ENCODE measurements at regions not wholly inside any gene's neighbourhood (a gene's known extent, or its start where the extent isn't known, plus 50 kb on each side); places are given as distances from the start of the nearest gene placed in this dataset.

DNA sequence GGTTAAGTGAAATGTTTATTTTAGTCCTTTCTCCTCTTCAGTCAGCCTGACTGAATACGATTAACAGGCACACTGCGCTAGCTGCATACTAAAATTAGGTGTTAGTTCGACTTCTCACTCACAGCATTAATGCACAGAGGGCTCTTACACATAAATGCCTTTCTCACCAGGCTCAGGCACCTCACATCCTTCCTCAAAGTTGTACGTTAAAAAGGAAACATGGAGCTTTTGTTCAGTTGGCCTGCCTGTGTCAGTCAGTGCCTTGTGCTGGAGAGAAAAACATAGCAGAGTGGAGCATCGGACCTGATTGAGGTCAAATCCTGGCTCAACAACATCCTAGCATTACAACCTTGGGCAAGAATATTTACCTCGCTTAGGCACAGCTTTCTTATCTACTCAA is 236.0 kb upstream of the ZNF462 start:
- TF ChIP-seq, protein P1, sequence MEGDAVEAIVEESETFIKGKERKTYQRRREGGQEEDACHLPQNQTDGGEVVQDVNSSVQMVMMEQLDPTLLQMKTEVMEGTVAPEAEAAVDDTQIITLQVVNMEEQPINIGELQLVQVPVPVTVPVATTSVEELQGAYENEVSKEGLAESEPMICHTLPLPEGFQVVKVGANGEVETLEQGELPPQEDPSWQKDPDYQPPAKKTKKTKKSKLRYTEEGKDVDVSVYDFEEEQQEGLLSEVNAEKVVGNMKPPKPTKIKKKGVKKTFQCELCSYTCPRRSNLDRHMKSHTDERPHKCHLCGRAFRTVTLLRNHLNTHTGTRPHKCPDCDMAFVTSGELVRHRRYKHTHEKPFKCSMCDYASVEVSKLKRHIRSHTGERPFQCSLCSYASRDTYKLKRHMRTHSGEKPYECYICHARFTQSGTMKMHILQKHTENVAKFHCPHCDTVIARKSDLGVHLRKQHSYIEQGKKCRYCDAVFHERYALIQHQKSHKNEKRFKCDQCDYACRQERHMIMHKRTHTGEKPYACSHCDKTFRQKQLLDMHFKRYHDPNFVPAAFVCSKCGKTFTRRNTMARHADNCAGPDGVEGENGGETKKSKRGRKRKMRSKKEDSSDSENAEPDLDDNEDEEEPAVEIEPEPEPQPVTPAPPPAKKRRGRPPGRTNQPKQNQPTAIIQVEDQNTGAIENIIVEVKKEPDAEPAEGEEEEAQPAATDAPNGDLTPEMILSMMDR (IDR thresholded peaks at IDR 0.05; ENCODE audit: insufficient read depth, low read length, missing control alignments): no peak
- CTCF ChIA-PET: no interaction called here
- POLR2A ChIA-PET: no interaction called here
- H3K4me3 ChIP-seq (ENCODE audit: low read depth, low read length): no peak overlapping the region
- no peak for DNase-seq (ENCODE audit: low read depth, low spot score)

DNA sequence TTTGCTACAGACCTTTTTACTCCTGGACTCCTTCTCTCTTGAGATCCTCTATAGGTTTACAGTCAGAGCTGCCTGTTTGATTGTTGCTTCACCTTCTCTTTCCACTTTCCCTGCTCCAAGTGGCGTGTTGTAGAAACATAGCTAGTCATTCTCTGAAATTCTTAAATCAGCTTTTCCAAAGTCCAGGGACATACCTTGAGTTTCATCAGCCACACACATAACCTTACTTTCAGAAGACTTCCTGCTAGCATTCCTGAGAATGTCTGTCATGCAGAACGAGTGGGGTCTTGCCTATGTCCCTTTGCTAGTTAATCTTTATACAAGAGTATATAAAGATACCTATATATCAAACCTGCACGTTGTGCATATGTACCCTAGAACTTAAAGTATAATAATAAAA is 230.3 kb upstream of the ZNF462 start:
- DNase-seq (ENCODE audit: low read depth, low spot score): no peak
- POLR2A ChIA-PET: no interaction called here
- TF ChIP-seq, protein P1 (IDR thresholded peaks at IDR 0.05; ENCODE audit: insufficient read depth, low read length, missing control alignments): no peak
- H3K4me3 ChIP-seq (ENCODE audit: low read depth, low read length): no peak overlapping the region
- CTCF ChIA-PET: no interaction called here

DNA sequence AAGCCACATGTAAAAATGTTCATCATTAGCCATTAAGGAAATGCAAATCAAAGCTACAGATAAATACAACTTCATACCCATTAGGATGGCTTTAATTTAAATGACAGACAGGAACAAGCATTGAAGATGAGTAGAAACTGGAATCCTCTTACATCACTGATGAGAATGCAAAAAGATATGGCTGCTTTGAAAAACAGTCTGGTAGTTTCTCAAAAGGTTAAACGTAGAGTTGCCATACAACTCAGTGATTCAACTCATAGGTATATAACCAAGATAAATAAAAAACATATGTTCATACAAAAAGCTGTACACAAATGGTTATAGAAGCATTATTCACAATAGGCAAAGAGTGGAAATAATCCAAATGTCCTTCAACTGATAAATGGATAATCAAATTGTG is 228.8 kb upstream of the ZNF462 start:
- TF ChIP-seq, protein P1 (IDR thresholded peaks at IDR 0.05; ENCODE audit: insufficient read depth, low read length, missing control alignments): no peak
- DNase-seq (ENCODE audit: low read depth, low spot score): no peak
- POLR2A ChIA-PET: no interaction called here
- CTCF ChIA-PET: no interaction called here
- H3K4me3 ChIP-seq (ENCODE audit: low read depth, low read length): no peak overlapping the region

DNA sequence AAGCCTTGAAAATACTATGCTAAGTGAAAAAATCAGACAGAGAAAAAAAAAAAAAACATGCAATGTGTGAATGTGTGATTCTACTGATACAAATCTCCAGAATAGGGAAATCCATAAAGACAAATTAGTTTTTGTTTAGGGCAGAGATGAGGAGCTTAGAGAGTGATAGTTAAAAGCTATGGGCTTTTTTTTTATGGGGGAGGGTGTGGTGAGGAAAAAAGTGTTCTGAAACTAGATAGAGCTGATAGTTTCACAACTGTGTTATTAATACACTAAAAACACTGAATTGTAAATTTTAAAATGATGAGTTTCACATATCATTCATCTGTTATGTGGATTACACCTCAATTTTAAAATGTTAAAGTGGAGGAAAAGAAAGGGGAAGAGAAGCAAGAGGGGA is 228.3 kb upstream of the ZNF462 start:
- CTCF ChIA-PET: no interaction called here
- TF ChIP-seq, protein P1 (IDR thresholded peaks at IDR 0.05; ENCODE audit: insufficient read depth, low read length, missing control alignments): no peak
- no peak for DNase-seq (ENCODE audit: low read depth, low spot score)
- no peak overlapping the region for H3K4me3 ChIP-seq (ENCODE audit: low read depth, low read length)
- POLR2A ChIA-PET: no interaction called here

DNA sequence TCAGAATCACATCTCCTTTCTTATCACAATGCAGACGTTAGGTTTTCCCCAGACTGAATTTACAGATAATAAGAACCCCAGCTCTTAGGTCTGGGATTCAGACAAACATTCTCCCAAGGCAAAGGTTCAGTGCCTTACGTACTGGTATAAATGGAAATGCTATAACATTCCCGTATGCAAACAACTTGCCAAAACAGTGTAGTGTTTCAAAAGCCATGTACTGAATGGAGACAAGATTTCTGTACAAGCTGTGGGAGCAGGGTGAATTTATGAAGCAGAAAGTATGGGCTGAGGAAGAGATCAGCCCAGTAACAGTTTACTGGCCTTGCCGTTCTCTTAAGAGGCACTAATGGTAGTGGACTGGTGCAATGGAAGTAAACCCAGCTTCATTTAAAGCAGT is 225.5 kb upstream of the ZNF462 start:
- TF ChIP-seq, protein P1 (IDR thresholded peaks at IDR 0.05; ENCODE audit: insufficient read depth, low read length, missing control alignments): no peak
- no peak for DNase-seq (ENCODE audit: low read depth, low spot score)
- ChIA-PET POLR2A (no interaction called here), CTCF (no interaction called here)
- no peak overlapping the region for H3K4me3 ChIP-seq (ENCODE audit: low read depth, low read length)

DNA sequence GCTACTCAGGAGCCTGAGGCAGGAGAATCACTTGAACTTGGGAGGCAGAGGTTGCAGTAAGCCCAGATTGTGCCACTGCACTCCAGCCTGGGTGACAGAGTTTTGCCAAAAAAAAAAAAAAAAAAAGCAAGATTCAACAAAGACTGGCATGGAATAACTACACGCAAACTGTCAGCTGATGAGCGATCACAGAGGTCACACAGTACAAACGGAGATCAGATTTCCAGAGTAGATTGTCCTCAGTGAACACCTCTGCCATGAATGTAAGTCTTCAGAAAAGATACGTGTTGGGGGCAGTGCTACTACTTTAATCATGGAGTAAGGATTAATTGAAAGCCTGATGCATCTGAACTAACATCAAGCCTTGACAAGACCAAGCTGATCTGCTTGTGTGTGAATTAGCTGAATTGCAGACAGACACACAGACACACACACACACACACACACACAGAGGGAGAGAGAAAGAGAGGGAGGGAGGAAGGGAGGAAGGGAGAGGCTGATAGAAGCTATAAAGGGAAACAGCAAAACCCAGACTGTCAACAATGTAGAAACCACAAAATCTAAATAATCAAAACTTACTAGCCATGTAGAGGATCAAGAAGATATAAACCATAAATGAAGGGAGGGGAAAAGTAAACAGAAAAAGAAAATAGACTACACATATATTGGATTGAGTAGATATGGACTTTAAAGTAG is 222.9 kb upstream of the ZNF462 start:
- ChIA-PET CTCF (no interaction called here), POLR2A (no interaction called here)
- DNase-seq (ENCODE audit: low read depth, low spot score): no peak

More for the DNA sequence above, 222.9 kb upstream of the ZNF462 start:
- no peak overlapping the region for H3K4me3 ChIP-seq (ENCODE audit: low read depth, low read length)
- TF ChIP-seq, protein P1 (IDR thresholded peaks at IDR 0.05; ENCODE audit: insufficient read depth, low read length, missing control alignments): no peak
